ENCODE measurements at regions not wholly inside any gene's neighbourhood (a gene's known extent, or its start where the extent isn't known, plus 50 kb on each side); places are given as distances from the start of the nearest gene placed in this dataset.
"Not testable (repeated sequence)": the region's sequence is repeated elsewhere in the genome, so short reads cannot be mapped to it uniquely, and the experiment has no call there.

- no peaks in the 10 kb centered on the region for H3K79me2 ChIP-seq (ENCODE audit: insufficient read depth, low read length)
- Mint-ChIP-seq H3K27me3 (ENCODE audit: low read depth in 3 of 3) (no peaks in the 10 kb centered on the region), H3K4me1 (no peaks in the 10 kb centered on the region), H3K4me3 (no peak overlapping the region), H3K36me3 (no peaks in the 10 kb centered on the region), H3K27ac (no peak overlapping the region), H3K9me3 (peaks cover 6 to 28% (median 12%) of the 10 kb centered on the region in 7 donors)
- H2AFZ ChIP-seq (ENCODE audit: insufficient read depth, low read depth, low read length, poor library complexity, severe bottlenecking) = no peak overlapping the region
- no peaks in the 10 kb centered on the region for H4K20me1 ChIP-seq (ENCODE audit: insufficient read depth, low read length)
- H3K4me2 ChIP-seq (replicated peaks; ENCODE audit: extremely low read depth, low read length, poor library complexity, severe bottlenecking) = no peak overlapping the region
- peak overlapping the region in 1 of 3 experiments; percentile 3 for H3K4me3 ChIP-seq (replicated peaks in 1 of 3; ENCODE audit: low read depth in 2 of 3, low read length in 3 of 3)
- no CpG with 5 or more reads among the region's 3 CpGs for WGBS (ENCODE audit: insufficient coverage)
- H3K36me3 ChIP-seq (replicated peaks in 1 of 2; ENCODE audit: control insufficient read depth in 1 of 2, insufficient read depth in 2 of 2, low read length in 2 of 2) = no peaks in the 10 kb centered on the region
- H3K27me3 ChIP-seq (ENCODE audit: control insufficient read depth in 2 of 2, insufficient read depth in 2 of 2, low read length in 2 of 2) = no peaks in the 10 kb centered on the region
- no peak overlapping the region for H3K27ac ChIP-seq (ENCODE audit: low read depth in 1 of 2, low read length in 2 of 2)
- H3K4me1 ChIP-seq (ENCODE audit: control insufficient read depth in 1 of 2, insufficient read depth in 2 of 2, low read length in 2 of 2) = no peaks in the 10 kb centered on the region
- intact Hi-C loops (cut with micrococcal nuclease) = no loop called here
- H3K9me3 ChIP-seq (replicated peaks in 1 of 2; ENCODE audit: control insufficient read depth in 1 of 2, insufficient read depth in 1 of 2, low read length in 2 of 2) = peaks cover 24 to 31% of the 10 kb centered on the region in 2 donors
- no peak for DNase-seq
- no peak overlapping the region for H3K9ac ChIP-seq (ENCODE audit: insufficient read depth, low read length, poor library complexity, severe bottlenecking)
- TF ChIP-seq CTCF (IDR thresholded peaks at IDR 0.05) = no peak
Observed at GRCh38 chr5:110824936-110825441, 86.2 kb downstream of the SLC25A46 start.

DNA sequence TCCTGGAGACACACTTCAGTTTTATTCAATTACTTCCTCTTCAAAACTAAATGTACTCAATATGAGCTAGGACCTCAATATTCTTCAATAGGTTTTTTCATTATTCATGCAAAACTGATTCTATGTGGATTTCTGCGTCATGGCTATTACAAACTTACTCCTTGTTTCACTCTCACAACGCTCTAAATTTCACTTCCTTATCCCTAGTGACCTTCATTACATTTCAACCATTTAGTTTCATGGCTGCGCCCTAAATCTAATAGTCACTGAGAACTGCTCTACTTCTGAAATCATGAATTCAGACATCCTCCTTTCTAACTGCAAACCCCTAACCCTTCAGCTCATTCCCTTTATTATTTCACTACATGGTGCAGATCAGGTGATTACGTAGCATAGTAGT is 93.9 kb downstream of the SLC25A46 start:
- TF ChIP-seq CTCF (IDR thresholded peaks at IDR 0.05) = no peak
- Histone ChIP-seq H3K4me3 (replicated peaks in 1 of 3; ENCODE audit: low read depth in 2 of 3, low read length in 3 of 3) (no peak overlapping the region), H3K4me2 (replicated peaks; ENCODE audit: extremely low read depth, low read length, poor library complexity, severe bottlenecking) (no peak overlapping the region), H3K27me3 (ENCODE audit: control insufficient read depth in 2 of 2, insufficient read depth in 2 of 2, low read length in 2 of 2) (no peaks in the 10 kb centered on the region), H3K9me3 (replicated peaks in 1 of 2; ENCODE audit: control insufficient read depth in 1 of 2, insufficient read depth in 1 of 2, low read length in 2 of 2) (peaks cover 15 to 17% of the 10 kb centered on the region in 2 donors), H2AFZ (ENCODE audit: insufficient read depth, low read depth, low read length, poor library complexity, severe bottlenecking) (no peak overlapping the region), H4K20me1 (ENCODE audit: insufficient read depth, low read length) (no peaks in the 10 kb centered on the region), H3K79me2 (ENCODE audit: insufficient read depth, low read length) (no peaks in the 10 kb centered on the region), H3K27ac (ENCODE audit: low read depth in 1 of 2, low read length in 2 of 2) (no peak overlapping the region), H3K36me3 (replicated peaks in 1 of 2; ENCODE audit: control insufficient read depth in 1 of 2, insufficient read depth in 2 of 2, low read length in 2 of 2) (no peaks in the 10 kb centered on the region), H3K4me1 (ENCODE audit: control insufficient read depth in 1 of 2, insufficient read depth in 2 of 2, low read length in 2 of 2) (no peaks in the 10 kb centered on the region), H3K9ac (ENCODE audit: insufficient read depth, low read length, poor library complexity, severe bottlenecking) (no peak overlapping the region)
- intact Hi-C loops (cut with micrococcal nuclease) = no loop called here
- Mint-ChIP-seq H3K9me3 (peaks cover 0 to 5% (median 3%) of the 10 kb centered on the region in 7 donors), H3K4me3 (no peak overlapping the region), H3K27ac (no peak overlapping the region), H3K27me3 (ENCODE audit: low read depth in 3 of 3) (no peaks in the 10 kb centered on the region), H3K4me1 (no peaks in the 10 kb centered on the region), H3K36me3 (no peaks in the 10 kb centered on the region)
- no peak for DNase-seq
- 84% methylated on average over 3 of the region's 4 CpGs for WGBS (ENCODE audit: insufficient coverage)

DNA sequence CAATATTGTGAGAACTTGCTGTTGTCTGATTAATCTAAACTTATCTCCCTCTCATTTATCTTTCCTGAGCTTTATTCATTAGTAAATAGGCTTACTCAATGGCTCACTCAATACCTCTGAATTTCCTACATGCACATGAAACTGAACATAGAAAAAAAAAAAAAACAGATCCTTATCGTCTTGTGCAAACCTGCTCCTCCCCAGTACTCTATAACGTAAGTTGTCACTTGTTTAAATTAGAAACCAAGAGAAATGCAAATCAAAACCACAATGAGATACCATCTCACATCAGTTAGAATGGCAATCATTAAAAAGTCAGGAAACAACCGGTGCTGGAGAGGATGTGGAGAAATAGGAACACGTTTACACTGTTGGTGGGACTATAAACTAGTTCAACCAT is 96.1 kb downstream of the SLC25A46 start:
- H3K27me3 ChIP-seq (ENCODE audit: control insufficient read depth in 2 of 2, insufficient read depth in 2 of 2, low read length in 2 of 2); H3K4me1 Mint-ChIP-seq; H3K4me3 Mint-ChIP-seq; H3K27me3 Mint-ChIP-seq (ENCODE audit: low read depth in 3 of 3); H3K79me2 ChIP-seq (ENCODE audit: insufficient read depth, low read length); H3K9ac ChIP-seq (ENCODE audit: insufficient read depth, low read length, poor library complexity, severe bottlenecking); H3K36me3 ChIP-seq (replicated peaks in 1 of 2; ENCODE audit: control insufficient read depth in 1 of 2, insufficient read depth in 2 of 2, low read length in 2 of 2); H3K36me3 Mint-ChIP-seq; H3K4me1 ChIP-seq (ENCODE audit: control insufficient read depth in 1 of 2, insufficient read depth in 2 of 2, low read length in 2 of 2); H3K9me3 Mint-ChIP-seq; H3K27ac Mint-ChIP-seq; H3K4me2 ChIP-seq (replicated peaks; ENCODE audit: extremely low read depth, low read length, poor library complexity, severe bottlenecking); H3K27ac ChIP-seq (ENCODE audit: low read depth in 1 of 2, low read length in 2 of 2); DNase-seq; intact Hi-C loops (cut with micrococcal nuclease); H4K20me1 ChIP-seq (ENCODE audit: insufficient read depth, low read length); H3K4me3 ChIP-seq (replicated peaks in 1 of 3; ENCODE audit: low read depth in 2 of 3, low read length in 3 of 3); H2AFZ ChIP-seq (ENCODE audit: insufficient read depth, low read depth, low read length, poor library complexity, severe bottlenecking): not testable (repeated sequence)
- H3K9me3 ChIP-seq (replicated peaks in 1 of 2; ENCODE audit: control insufficient read depth in 1 of 2, insufficient read depth in 1 of 2, low read length in 2 of 2) = peaks cover 12 to 15% of the 10 kb centered on the region in 2 donors
- no CpG with 5 or more reads among the region's 4 CpGs for WGBS (ENCODE audit: insufficient coverage)

Measured in CD14-positive monocyte (primary cell).